GM06990 (cell line): ENCODE measurements at regions not wholly inside any gene's neighbourhood (a gene's known extent, or its start where the extent isn't known, plus 50 kb on each side); places are given as distances from the start of the nearest gene placed in this dataset.
"Not testable (repeated sequence)": the region's sequence is repeated elsewhere in the genome, so short reads cannot be mapped to it uniquely, and the experiment has no call there.

Experiments
- DNase-seq: peaks from one replicate; pipeline ENCODE4 v3.0.0-alpha.2; 2011; ENCODE audit not compliant: insufficient read length; ENCODE audit errors: extremely low read depth
- H3K27me3 ChIP-seq: replicated peaks from 2 replicates; pipeline ENCODE4 v1.6.0; 2011; ENCODE audit warnings: low read length; ENCODE audit not compliant: control insufficient read depth, insufficient read depth
- H3K36me3 ChIP-seq: 2 replicates; pipeline ENCODE4 v1.5.1; 2011; ENCODE audit warnings: low read length; ENCODE audit not compliant: control insufficient read depth, insufficient read depth
- H3K4me3 ChIP-seq: replicated peaks from 2 replicates; pipeline ENCODE4 v1.5.1; 2011; ENCODE audit warnings: low read depth, mild to moderate bottlenecking, control low read depth, low read length
- CTCF ChIP-seq: IDR thresholded peaks from 2 replicates; pipeline ENCODE4 v1.5.1; 2011; ENCODE audit warnings: low read length, control low read depth, mild to moderate bottlenecking, inconsistent platforms; ENCODE audit not compliant: insufficient read depth, poor library complexity, severe bottlenecking

DNA sequence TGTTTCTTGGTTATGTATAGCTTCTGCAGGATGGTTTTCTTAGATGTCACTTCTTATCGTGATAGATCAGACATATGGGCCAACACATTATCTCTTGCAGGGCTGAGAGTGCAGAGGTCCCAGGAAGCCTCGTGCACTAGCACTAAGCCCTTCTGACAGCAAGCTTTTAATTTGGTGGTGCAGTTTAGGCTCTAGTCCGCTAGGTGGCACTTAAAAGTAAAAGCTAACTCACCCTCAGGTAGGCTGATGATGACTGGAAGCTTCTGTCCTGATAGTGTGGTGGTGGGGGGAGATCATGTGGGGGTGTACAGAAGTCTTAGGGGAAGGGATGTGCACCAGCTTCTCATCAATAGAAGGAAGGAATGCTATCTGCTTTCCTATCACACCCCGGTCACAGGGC, 142.0 kb downstream of the SPIN4 start:
- H3K4me3 ChIP-seq, H3K36me3 ChIP-seq, DNase-seq, H3K27me3 ChIP-seq: not testable (repeated sequence)

DNA sequence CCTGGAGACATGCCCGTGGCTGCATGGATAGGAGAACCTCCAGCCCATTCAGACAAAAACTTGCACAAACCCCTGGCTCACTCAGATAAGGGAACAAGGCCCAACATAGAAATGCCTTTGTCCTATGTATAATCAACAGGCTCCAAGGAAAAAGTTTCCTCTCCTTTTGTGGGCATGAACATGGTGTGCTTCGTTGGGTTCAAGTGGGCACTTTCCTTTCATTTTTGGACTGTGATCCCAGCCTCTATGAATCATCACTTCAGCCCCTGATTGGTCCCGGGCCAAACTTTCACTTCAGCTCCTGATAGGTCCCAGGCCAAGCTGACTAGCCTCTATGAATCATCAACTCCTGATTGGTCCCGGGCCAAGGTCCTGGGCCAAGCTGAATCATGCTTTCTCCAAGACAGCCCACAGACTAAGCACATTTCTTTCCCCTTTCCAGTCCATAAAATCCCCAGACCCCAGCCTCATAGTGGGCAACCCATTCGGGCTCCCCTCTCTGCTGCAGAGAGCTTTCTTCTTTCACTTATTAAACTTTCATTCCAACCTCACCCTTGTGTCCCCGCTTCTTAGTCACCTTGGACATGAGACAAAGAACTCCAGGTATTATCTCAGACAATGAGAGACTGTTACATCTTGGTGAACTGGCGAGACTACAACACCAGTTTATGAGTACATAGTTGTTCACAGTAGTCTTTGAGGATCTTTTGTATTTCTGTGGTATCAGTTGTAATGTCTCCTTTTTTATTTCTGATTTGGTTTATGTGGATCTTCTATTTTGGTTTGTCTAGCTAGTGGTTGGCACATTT, 146.7 kb downstream of the SPIN4 start:
- H3K36me3 ChIP-seq, H3K27me3 ChIP-seq, H3K4me3 ChIP-seq, DNase-seq: not testable (repeated sequence)

GRCh38 chrX:63201987-63202386, 149.1 kb downstream of the SPIN4 start:
- not testable (repeated sequence) for H3K27me3 ChIP-seq, H3K4me3 ChIP-seq, DNase-seq, H3K36me3 ChIP-seq

- not testable (repeated sequence) for DNase-seq, H3K27me3 ChIP-seq, H3K4me3 ChIP-seq, H3K36me3 ChIP-seq
These were observed 152.4 kb downstream of the SPIN4 start for GRCh38 chrX:63198693-63199092.

DNA sequence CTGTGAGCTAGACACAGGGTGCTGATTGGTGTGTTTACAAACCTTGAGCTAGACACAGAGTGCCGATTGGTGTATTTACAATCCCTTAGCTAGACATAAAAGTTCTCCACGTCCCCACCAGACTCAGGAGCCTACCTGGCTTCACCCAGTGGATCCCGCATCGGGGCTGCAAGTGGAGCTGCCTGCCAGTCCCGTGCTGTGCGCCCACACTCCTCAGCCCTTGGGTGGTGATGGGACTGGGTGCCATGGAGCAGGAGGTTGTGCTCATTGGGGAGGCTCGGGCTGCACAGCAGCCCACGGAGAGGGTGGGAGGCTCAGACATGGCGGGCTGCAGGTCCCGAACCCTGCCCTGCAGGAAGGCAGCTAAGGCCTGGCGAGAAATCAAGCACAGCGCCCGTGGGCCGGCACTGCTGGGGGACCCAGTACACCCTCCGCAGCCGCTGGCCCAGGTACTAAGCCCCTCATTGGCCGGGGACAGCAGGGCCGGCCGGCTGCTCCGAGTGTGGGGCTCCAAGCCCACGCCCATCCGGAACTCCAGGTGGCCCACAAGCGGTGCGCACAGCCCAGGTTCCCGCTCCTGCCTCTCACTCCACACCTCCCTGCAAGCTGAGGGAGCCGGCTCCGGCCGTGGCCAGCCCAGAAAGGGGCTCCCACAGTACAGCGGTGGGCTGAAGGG, 158.6 kb downstream of the SPIN4 start:
- H3K4me3 ChIP-seq, H3K27me3 ChIP-seq, DNase-seq, H3K36me3 ChIP-seq: not testable (repeated sequence)

- Histone ChIP-seq H3K4me3 (no peak overlapping the region), H3K36me3 (no peaks in the 10 kb centered on the region), H3K27me3 (no peaks in the 10 kb centered on the region)
- TF ChIP-seq CTCF, result no peak
- DNase-seq, result no peak
These were observed 165.0 kb downstream of the SPIN4 start for GRCh38 chrX:63186137-63186536.

DNA sequence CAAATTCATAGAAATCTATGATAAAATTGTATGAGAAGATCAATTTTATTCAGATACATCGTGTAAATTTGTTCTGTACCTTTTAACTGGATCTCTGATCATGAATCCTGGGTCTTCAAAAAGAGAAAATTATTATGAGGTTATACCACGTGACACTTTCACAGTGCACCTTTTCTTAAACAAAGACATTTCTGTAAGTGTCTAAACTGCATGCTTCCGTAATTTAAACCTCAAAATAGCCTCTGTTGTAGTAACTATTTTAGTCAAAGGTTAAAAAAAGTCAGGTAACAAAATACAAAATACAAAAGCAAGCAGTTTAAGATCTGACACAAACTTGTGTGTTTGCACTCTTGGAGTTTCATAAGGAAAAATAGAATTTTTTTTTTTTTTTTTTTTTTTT, 171.3 kb downstream of the SPIN4 start:
- not testable (repeated sequence) for H3K4me3 ChIP-seq, H3K27me3 ChIP-seq, H3K36me3 ChIP-seq, DNase-seq

DNA sequence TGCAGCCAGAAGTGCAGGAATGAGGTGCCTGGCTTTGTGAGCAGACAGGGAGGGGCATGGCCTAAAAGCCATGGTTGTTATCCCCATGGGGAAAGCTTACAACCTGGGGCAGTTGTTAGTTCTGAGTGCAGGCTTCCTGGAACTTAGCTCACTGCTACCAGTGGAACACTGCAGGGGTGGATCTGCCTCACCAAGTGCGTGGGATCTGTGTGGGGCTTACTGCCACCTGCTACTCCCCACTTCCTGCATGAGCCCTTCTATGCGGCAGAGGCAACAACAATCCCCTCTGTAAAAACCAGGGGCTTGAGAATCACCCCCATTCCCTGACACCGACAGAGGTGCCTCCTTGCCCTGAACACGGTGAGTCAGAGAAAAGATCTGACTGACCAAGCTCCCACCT, 174.6 kb downstream of the SPIN4 start:
- DNase-seq, H3K4me3 ChIP-seq, H3K36me3 ChIP-seq, H3K27me3 ChIP-seq: not testable (repeated sequence)

DNA sequence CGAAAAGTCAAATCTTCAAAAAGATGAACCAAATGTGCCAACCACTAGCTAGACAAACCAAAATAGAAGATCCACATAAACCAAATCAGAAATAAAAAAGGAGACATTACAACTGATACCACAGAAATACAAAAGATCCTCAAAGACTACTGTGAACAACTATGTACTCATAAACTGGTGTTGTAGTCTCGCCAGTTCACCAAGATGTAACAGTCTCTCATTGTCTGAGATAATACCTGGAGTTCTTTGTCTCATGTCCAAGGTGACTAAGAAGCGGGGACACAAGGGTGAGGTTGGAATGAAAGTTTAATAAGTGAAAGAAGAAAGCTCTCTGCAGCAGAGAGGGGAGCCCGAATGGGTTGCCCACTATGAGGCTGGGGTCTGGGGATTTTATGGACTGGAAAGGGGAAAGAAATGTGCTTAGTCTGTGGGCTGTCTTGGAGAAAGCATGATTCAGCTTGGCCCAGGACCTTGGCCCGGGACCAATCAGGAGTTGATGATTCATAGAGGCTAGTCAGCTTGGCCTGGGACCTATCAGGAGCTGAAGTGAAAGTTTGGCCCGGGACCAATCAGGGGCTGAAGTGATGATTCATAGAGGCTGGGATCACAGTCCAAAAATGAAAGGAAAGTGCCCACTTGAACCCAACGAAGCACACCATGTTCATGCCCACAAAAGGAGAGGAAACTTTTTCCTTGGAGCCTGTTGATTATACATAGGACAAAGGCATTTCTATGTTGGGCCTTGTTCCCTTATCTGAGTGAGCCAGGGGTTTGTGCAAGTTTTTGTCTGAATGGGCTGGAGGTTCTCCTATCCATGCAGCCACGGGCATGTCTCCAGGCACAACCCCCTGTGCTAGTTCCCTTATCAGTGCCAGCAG, 177.1 kb downstream of the SPIN4 start:
- not testable (repeated sequence) for H3K36me3 ChIP-seq, DNase-seq, H3K27me3 ChIP-seq, H3K4me3 ChIP-seq

DNA sequence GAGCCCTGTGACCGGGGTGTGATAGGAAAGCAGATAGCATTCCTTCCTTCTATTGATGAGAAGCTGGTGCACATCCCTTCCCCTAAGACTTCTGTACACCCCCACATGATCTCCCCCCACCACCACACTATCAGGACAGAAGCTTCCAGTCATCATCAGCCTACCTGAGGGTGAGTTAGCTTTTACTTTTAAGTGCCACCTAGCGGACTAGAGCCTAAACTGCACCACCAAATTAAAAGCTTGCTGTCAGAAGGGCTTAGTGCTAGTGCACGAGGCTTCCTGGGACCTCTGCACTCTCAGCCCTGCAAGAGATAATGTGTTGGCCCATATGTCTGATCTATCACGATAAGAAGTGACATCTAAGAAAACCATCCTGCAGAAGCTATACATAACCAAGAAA, 181.7 kb downstream of the SPIN4 start:
- DNase-seq, H3K27me3 ChIP-seq, H3K4me3 ChIP-seq, H3K36me3 ChIP-seq: not testable (repeated sequence)

- H3K27me3 ChIP-seq, H3K4me3 ChIP-seq, DNase-seq, H3K36me3 ChIP-seq: not testable (repeated sequence)
These were observed 182.2 kb downstream of the SPIN4 start for GRCh38 chrX:63168949-63169348.

DNA sequence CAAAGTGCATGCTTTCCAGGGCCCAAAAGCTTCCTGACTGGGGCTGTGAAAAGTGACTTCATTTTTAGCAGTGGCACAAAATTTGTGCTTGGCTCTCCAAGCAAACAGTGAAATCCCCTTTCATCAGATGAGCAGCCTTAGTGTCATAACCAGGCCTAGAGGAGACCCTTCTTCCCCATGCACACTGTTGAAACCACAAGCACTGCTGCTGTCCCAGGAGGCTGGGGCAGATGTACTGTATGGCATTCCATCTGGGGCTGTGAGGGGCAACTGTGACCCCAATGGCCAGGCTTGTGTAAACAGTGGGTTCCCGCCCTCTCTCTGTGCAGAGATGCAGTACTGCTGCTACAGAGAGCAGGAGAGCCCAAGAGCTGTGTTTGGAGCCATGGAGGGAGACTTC, 184.1 kb downstream of the SPIN4 start:
- H3K27me3 ChIP-seq, H3K36me3 ChIP-seq, H3K4me3 ChIP-seq, DNase-seq: not testable (repeated sequence)

DNA sequence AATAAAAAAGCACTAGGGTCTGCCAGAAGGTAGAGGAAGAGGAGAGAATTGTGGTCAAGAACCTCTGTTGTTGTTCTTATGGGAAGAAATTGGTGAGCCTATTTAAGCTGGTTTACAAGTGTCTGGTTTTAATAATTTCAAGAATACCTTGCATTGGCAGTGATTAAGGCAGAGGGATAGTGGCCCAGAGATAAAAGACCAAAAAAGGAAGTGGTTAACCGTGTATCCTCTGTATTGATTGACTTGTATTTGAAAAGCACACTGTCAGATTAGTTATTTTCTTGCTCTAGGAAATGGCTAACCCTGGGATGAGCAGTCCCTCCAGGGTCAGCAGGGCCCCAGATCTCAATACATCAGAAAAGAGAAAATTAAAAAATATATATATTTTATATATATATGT, 190.1 kb downstream of the SPIN4 start:
- not testable (repeated sequence) for H3K4me3 ChIP-seq, DNase-seq, H3K36me3 ChIP-seq, H3K27me3 ChIP-seq
